Stimulated activated naive CD8-positive, alpha-beta T cell treated with anti-CD3 and anti-CD28 coated beads, Interleukin-15, amount 100 ng/mL, for 72 hours (primary cell): ENCODE measurements at regions not wholly inside any gene's neighbourhood (a gene's known extent, or its start where the extent isn't known, plus 50 kb on each side); places are given as distances from the start of the nearest gene placed in this dataset.

Source experiments
- ATAC-seq: fragments of 150-1000 bp; cut with Tn5 transposase; 2 replicates; pipeline ENCODE4 v1.10.0; 2021; ENCODE audit warnings: mild to moderate bottlenecking, moderate library complexity
- DNase-seq, 2 donors: peaks; one replicate each; pipeline ENCODE4 v3.0.0; 2021 to 2022
- H3K27ac Mint-ChIP-seq, 2 donors: one replicate each; pipeline ENCODE4 v1.8.0; 2022; ENCODE audit warnings: mild to moderate bottlenecking in 2 of 2, mixed read lengths in 2 of 2, moderate library complexity in 2 of 2
- H3K27me3 Mint-ChIP-seq: one replicate; pipeline ENCODE4 v1.8.0; 2022; ENCODE audit warnings: mixed read lengths
- H3K4me1 Mint-ChIP-seq: one replicate; pipeline ENCODE4 v1.8.0; 2022; ENCODE audit warnings: mild to moderate bottlenecking, mixed read lengths
- H3K4me3 Mint-ChIP-seq, 2 donors: one replicate each; pipeline ENCODE4 v1.8.0; 2022; ENCODE audit warnings: mild to moderate bottlenecking in 2 of 2, mixed read lengths in 2 of 2, moderate library complexity in 1 of 2
- H3K9me3 Mint-ChIP-seq, 2 donors: one replicate each; pipeline ENCODE4 v1.8.0; 2022; ENCODE audit warnings: mixed read lengths in 2 of 2

DNA sequence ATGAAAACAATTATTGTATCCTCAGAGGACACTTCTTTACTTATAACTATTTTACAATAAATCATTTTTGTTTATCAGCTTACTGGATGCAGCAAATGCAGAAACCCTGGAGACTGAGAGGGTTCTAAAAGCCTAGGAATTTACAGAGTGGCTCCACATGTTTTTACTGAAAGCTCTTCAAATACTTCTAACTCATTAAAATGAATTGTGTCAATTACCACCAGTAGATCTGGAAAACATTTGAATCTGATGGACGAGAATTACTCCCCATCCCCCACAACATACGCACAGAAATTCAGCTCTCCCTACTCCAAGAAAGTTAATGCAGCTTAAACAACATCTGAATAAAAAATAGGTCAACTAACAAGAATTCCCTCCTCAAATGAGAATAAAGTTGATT lies 319.8 kb upstream of the FIGN start:
- no peaks in the 10 kb centered on the region for H3K4me1 Mint-ChIP-seq
- DNase-seq (no peak), ATAC-seq (no peak)
- H3K27ac Mint-ChIP-seq = no peak overlapping the region
- H3K4me3 Mint-ChIP-seq = no peak overlapping the region
- no peaks in the 10 kb centered on the region for H3K27me3 Mint-ChIP-seq
- H3K9me3 Mint-ChIP-seq = no peaks in the 10 kb centered on the region

DNA sequence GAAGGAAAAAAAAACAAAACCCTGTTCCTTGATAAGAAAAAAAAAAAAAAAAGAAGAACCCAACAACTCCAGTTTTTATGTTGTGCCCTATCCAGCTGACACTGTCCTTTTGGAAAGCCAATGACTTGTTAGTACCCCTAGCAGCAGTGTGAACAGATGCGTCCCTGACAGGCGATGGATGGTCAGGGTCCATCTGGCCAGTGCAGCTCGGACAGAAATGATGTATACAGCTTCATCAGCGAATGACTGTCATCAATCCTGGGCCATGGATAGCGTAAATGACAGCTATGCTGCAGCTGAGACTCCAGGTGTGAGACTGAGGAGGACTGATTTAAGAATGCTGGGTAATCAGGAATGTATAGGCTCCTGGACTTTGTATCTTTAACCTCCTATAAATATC lies 318.8 kb upstream of the FIGN start:
- Mint-ChIP-seq H3K27ac (no peak overlapping the region), H3K4me3 (no peak overlapping the region), H3K27me3 (no peaks in the 10 kb centered on the region), H3K9me3 (no peaks in the 10 kb centered on the region), H3K4me1 (no peaks in the 10 kb centered on the region)
- no peak for ATAC-seq
- no peak for DNase-seq

DNA sequence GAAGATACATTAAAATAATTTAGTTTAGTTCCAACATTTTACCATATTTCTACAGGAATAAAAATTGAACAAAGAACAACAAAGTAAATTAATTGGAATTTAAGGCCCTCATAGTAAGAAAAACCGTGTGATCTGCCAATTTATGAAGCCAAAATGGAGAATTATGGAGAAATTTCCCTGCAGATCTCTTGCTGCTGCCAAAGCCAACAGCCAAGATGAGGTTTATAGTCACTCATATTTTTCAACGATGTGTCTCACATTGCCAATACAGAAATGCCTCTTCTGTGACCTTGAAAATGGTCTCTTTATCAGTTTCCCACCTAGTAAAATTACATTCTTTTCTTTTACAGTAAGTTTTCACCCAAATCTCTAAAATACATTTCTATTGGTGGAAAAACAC lies 317.2 kb upstream of the FIGN start:
- Mint-ChIP-seq H3K4me1 (no peaks in the 10 kb centered on the region), H3K27ac (no peak overlapping the region), H3K9me3 (peaks cover 0 to 5% of the 10 kb centered on the region in 2 donors), H3K4me3 (no peak overlapping the region), H3K27me3 (no peaks in the 10 kb centered on the region)
- no peak for ATAC-seq
- no peak for DNase-seq

DNA sequence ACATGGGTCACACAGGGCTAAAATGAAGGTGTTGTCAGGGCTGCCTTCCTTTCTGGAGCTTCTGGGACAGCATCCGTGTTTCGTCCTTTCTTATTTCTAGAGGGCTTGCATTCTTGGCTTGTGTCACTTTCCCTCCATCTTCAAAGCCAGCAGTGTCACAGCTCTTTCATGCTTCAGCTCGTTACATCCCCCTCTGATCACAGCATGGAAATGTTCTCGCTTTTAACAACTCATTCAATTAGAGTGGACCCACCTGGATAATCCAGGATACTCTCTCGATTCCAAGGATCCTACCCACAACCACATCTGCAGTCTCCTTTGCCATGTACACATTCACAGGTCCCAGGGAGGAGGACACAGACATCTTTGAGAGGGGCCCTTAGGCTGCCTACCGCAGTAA lies 316.2 kb upstream of the FIGN start:
- Mint-ChIP-seq H3K27me3 (no peaks in the 10 kb centered on the region), H3K4me3 (no peak overlapping the region), H3K9me3 (peaks cover 0 to 5% of the 10 kb centered on the region in 2 donors), H3K4me1 (no peaks in the 10 kb centered on the region), H3K27ac (no peak overlapping the region)
- ATAC-seq = no peak
- DNase-seq = no peak

DNA sequence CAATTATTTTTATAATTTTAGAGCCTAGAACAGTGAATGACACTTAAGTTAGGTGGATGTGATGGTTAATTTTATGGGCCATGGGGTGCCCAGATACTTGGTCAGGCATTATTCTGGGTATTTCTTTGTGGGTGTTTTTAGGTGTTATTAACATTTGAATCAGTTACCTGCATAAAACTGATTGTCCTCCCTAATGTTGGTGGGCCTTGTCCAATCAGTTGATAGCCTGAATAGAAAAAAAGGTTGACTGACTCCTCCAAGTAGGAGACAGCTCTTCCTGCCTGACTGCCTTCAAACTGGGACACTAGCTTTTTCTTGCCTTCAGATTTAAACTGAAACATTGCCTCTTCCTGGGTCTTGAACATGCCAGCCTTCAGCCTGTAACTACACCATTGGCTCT lies 312.9 kb upstream of the FIGN start:
- Mint-ChIP-seq H3K4me1 (no peaks in the 10 kb centered on the region), H3K27ac (no peak overlapping the region), H3K4me3 (no peak overlapping the region), H3K27me3 (no peaks in the 10 kb centered on the region), H3K9me3 (peaks cover 0 to 5% of the 10 kb centered on the region in 2 donors)
- ATAC-seq (no peak), DNase-seq (no peak)

GRCh38 chr2:164046040-164046439 lies 310.2 kb upstream of the FIGN start:
- H3K4me3 Mint-ChIP-seq = no peak overlapping the region
- ATAC-seq (no peak), DNase-seq (no peak)
- peaks cover 5 to 10% of the 10 kb centered on the region in 2 donors for H3K9me3 Mint-ChIP-seq
- no peaks in the 10 kb centered on the region for H3K27me3 Mint-ChIP-seq
- H3K4me1 Mint-ChIP-seq = no peaks in the 10 kb centered on the region
- H3K27ac Mint-ChIP-seq = no peak overlapping the region

GRCh38 chr2:164044622-164045021 lies 308.8 kb upstream of the FIGN start:
- Mint-ChIP-seq H3K4me1 (no peaks in the 10 kb centered on the region), H3K27me3 (no peaks in the 10 kb centered on the region), H3K4me3 (no peak overlapping the region), H3K9me3 (peaks cover 12 to 17% of the 10 kb centered on the region in 2 donors), H3K27ac (peak overlapping the region in 1 of 2 donors; percentile 54)
- DNase-seq = no peak
- no peak for ATAC-seq

DNA sequence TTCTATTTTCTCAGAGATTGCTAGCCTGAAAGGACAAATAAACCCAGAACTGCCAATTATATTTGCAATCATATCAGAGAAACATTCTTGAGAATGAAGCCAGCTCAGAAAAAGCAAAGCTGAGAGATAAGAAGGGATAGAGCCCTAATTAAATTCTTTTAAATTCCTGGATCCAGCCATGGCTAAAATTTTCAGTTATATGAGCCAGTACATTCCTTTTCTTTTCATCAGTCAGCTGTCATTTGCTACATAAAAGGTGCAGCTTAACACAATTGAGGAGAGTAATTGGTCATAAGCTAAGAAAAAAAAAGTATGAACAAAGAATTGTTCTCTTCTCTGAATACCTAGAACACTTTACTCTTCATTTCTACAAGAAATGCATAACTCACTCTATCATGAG lies 303.5 kb upstream of the FIGN start:
- DNase-seq (no peak), ATAC-seq (no peak)
- H3K9me3 Mint-ChIP-seq = peaks cover 7 to 17% of the 10 kb centered on the region in 2 donors
- H3K27ac Mint-ChIP-seq = no peak overlapping the region
- no peak overlapping the region for H3K4me3 Mint-ChIP-seq
- no peaks in the 10 kb centered on the region for H3K27me3 Mint-ChIP-seq
- H3K4me1 Mint-ChIP-seq = no peaks in the 10 kb centered on the region

DNA sequence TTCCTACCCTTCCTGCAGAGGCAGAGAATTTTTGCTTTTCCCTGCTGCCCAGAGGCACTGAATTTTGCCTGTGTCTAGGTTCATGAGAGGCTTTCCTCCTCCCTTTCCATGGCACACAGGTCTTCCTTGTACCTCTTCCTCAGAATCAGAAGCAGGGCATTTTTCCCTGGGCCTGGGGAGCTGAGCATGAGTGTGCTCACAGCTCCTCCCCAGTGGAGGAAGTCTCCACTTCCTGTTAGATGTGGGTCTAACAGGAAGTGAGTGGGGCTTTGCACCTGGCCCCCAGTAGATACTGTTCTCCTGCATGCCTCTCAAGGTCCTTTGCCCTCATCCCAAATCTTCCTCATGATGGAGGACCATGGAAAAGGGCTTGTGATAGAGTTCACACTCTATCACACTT lies 297.2 kb upstream of the FIGN start:
- Mint-ChIP-seq H3K4me1 (no peaks in the 10 kb centered on the region), H3K4me3 (no peak overlapping the region), H3K9me3 (peaks cover 4 to 10% of the 10 kb centered on the region in 2 donors), H3K27ac (peak overlapping the region in 1 of 2 donors; percentile 16), H3K27me3 (no peaks in the 10 kb centered on the region)
- DNase-seq (no peak), ATAC-seq (no peak)

DNA sequence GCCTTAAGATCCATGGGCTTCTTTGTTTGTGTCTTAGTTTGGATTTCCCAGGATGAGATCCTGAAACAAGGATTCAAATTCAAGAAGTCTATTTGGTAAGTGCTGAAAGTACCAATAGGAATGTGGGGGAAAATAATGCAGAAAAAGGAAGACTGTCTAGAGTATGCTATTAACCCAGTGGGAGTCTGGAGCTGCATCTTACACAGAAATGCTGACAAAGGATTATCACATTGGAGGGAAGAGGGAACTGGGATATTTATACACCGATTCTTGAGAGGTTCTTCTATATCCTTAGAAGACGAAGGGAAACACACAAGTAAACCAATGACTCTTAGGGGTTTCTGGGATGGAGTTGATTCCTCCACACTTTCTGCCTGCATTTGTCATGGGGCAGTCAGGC lies 294.8 kb upstream of the FIGN start:
- no peaks in the 10 kb centered on the region for H3K27me3 Mint-ChIP-seq
- DNase-seq (no peak), ATAC-seq (no peak)
- no peak overlapping the region for H3K4me3 Mint-ChIP-seq
- H3K27ac Mint-ChIP-seq = no peak overlapping the region
- H3K4me1 Mint-ChIP-seq = no peaks in the 10 kb centered on the region
- H3K9me3 Mint-ChIP-seq = peaks cover 13% of the 10 kb centered on the region in 2 donors

DNA sequence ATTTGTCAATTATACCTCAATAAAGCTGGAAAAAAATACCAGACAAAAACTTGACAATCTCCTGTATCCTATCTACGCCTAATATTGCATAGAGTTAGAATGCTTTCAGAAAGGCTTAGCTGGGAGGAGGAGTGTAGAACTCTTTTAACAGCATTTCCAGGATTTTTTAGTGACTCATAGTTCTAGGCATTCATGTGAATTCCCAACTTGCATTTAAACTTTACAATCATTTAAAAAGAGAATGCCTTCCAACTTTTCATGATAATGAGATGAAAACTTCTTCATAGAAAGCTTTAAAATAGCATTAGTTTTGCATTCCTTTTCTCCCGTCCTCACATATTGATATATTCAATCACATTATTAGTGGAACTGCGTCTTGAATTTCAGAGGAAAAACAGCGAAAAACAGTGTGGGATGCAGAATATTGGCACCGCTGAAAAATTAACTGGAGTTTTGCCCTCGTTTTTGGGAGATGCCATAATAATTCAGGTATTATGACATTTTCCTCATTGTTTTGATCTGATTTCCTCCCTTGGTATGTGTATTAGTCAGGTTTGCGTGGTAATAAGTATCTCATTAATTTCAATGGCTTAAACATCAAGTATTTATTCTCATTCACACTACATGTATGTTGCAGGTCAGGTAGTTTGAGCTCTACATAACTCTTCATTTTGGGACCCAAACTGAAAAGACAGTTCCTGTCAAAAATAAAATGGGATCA lies 293.2 kb upstream of the FIGN start:
- DNase-seq (no peak), ATAC-seq (no peak)
- H3K4me1 Mint-ChIP-seq = no peaks in the 10 kb centered on the region
- H3K4me3 Mint-ChIP-seq = no peak overlapping the region
- peaks cover 16 to 18% of the 10 kb centered on the region in 2 donors for H3K9me3 Mint-ChIP-seq
- H3K27ac Mint-ChIP-seq = no peak overlapping the region
- H3K27me3 Mint-ChIP-seq = no peaks in the 10 kb centered on the region

DNA sequence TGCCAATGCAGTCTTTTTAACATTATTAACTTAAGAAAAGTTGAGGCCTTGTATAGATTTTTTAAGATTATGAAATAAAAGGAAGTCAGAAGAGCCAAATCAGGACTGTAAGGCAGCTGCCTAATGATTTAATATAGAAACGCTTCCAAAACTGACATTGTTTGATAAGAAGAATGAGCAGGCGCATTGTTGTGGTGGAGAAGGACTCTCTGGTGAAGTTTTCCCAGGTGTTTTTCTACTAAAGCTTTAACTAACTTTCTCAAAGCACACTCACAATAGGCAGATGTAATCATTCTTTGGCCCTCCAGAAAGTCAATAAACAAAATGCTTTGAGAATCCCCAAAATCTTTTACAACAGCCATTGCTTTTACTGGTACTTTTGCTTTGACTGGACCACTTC lies 288.6 kb upstream of the FIGN start:
- H3K27ac Mint-ChIP-seq = no peak overlapping the region
- no peaks in the 10 kb centered on the region for H3K4me1 Mint-ChIP-seq

GRCh38 chr2:164023896-164024295 lies 288.1 kb upstream of the FIGN start:
- no peak for ATAC-seq
- H3K4me3 Mint-ChIP-seq = no peak overlapping the region
- peaks cover 16 to 24% of the 10 kb centered on the region in 2 donors for H3K9me3 Mint-ChIP-seq
- no peak for DNase-seq
- H3K27me3 Mint-ChIP-seq = no peaks in the 10 kb centered on the region
- no peaks in the 10 kb centered on the region for H3K4me1 Mint-ChIP-seq
- H3K27ac Mint-ChIP-seq = no peak overlapping the region

More for the DNA sequence above, 288.6 kb upstream of the FIGN start:
- Mint-ChIP-seq H3K4me3 (no peak overlapping the region), H3K9me3 (peaks cover 16 to 24% of the 10 kb centered on the region in 2 donors), H3K27me3 (no peaks in the 10 kb centered on the region)
- DNase-seq = no peak
- ATAC-seq = no peak

GRCh38 chr2:164015328-164016123 lies 279.7 kb upstream of the FIGN start:
- no peak overlapping the region for H3K4me3 Mint-ChIP-seq
- H3K27ac Mint-ChIP-seq = no peak overlapping the region
- no peak for ATAC-seq
- DNase-seq = no peak
- H3K27me3 Mint-ChIP-seq = no peaks in the 10 kb centered on the region
- no peaks in the 10 kb centered on the region for H3K9me3 Mint-ChIP-seq
- H3K4me1 Mint-ChIP-seq = no peaks in the 10 kb centered on the region

- Mint-ChIP-seq H3K4me3 (no peak overlapping the region), H3K9me3 (no peaks in the 10 kb centered on the region), H3K27ac (no peak overlapping the region), H3K27me3 (no peaks in the 10 kb centered on the region), H3K4me1 (no peaks in the 10 kb centered on the region)
- ATAC-seq (no peak), DNase-seq (no peak)
Observed at GRCh38 chr2:164014791-164015190, 279.0 kb upstream of the FIGN start.

DNA sequence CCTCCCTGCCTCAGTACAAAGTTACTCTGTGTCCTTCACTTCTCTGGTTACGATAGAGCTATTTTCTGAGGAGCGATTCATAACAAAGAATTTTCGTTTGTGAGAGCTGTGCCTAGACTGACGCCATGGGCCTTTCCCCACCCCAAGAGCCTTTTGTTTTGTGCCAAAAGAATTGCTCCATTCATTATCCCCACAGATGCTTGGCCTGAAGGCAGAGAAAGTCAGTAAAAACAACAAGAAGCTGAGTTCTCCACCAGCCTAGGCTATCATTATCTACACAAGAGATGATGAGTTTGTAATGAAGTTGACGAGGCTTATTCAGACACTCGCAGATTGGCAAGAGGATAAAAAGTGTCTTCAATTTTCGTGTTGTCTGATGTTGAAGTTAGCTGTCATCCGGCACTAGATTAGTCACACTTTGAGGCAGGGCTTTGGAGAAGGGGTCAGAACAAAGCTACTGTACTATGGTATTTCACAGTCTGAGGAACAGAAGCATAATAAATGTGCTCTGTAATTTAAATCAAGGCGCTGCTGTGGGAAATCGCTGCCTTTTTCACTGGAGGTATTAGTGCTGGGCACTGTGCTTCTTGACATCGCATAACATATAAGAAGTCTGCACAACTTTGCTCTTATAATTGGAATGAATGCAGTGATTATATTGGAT lies 278.4 kb upstream of the FIGN start:
- DNase-seq = no peak
- Mint-ChIP-seq H3K4me3 (no peak overlapping the region), H3K27me3 (no peaks in the 10 kb centered on the region), H3K27ac (no peak overlapping the region), H3K9me3 (no peaks in the 10 kb centered on the region), H3K4me1 (no peaks in the 10 kb centered on the region)
- ATAC-seq = no peak
